CD4-positive, CD25-positive, alpha-beta regulatory T cell (primary cell): ENCODE measurements at regions not wholly inside any gene's neighbourhood (a gene's known extent, or its start where the extent isn't known, plus 50 kb on each side); places are given as distances from the start of the nearest gene placed in this dataset.
"Not testable (repeated sequence)": the region's sequence is repeated elsewhere in the genome, so short reads cannot be mapped to it uniquely, and the experiment has no call there.

ENCODE experiments used
- ATAC-seq, 2 donors: fragments of 150-1000 bp; cut with Tn5 transposase; one replicate each; pipeline ENCODE4 v1.10.0; 2021; ENCODE audit warnings: low read depth in 2 of 2, moderate number of reproducible peaks in 2 of 2, moderate library complexity in 1 of 2
- DNase-seq, 3 donors: peaks; one replicate each; pipeline versions ENCODE4 v3.0.0 to v3.0.0-alpha.2; 2012 to 2022; ENCODE audit warnings: mixed read lengths in 1 of 3
- H3K27ac ChIP-seq: one replicate; pipeline ENCODE4 v1.7.0; 2013; ENCODE audit warnings: mild to moderate bottlenecking, low read length; ENCODE audit not compliant: insufficient read depth, poor library complexity, severe bottlenecking
- H3K27me3 ChIP-seq: one replicate; pipeline ENCODE4 v1.7.0; 2013; ENCODE audit warnings: low read length; ENCODE audit not compliant: control insufficient read depth, insufficient read depth
- H3K36me3 ChIP-seq: one replicate; pipeline ENCODE4 v1.7.0; 2013; ENCODE audit warnings: mild to moderate bottlenecking, low read length, moderate library complexity; ENCODE audit not compliant: control insufficient read depth, insufficient read depth
- H3K4me1 ChIP-seq: 2 replicates; pipeline ENCODE4 v1.7.0; 2013; ENCODE audit warnings: mild to moderate bottlenecking, low read length; ENCODE audit not compliant: insufficient read depth, control insufficient read depth, poor library complexity, severe bottlenecking
- H3K4me3 ChIP-seq: one replicate; pipeline ENCODE4 v1.7.0; 2013; ENCODE audit warnings: low read depth, mild to moderate bottlenecking, low read length, moderate library complexity
- H3K9me3 ChIP-seq, 2 experiments: 1 replicate in 1 of 2; 2 replicates in 1 of 2; pipeline ENCODE4 v1.7.0; 2013; ENCODE audit warnings: low read length in 2 of 2, mild to moderate bottlenecking in 1 of 2, moderate library complexity in 1 of 2; ENCODE audit not compliant: control insufficient read depth in 2 of 2
- H3K27ac Mint-ChIP-seq, 3 donors: one replicate each; pipeline ENCODE4 v1.8.0; 2020 to 2022; ENCODE audit warnings: mild to moderate bottlenecking in 3 of 3, mixed read lengths in 3 of 3, moderate library complexity in 2 of 3
- H3K27me3 Mint-ChIP-seq: one replicate; pipeline ENCODE4 v1.8.0; 2022; ENCODE audit warnings: mild to moderate bottlenecking, mixed read lengths
- H3K36me3 Mint-ChIP-seq: one replicate; pipeline ENCODE4 v1.8.0; 2020; ENCODE audit warnings: mixed read lengths
- H3K4me1 Mint-ChIP-seq, 4 donors: one replicate each; pipeline ENCODE4 v1.8.0; 2020 to 2022; ENCODE audit warnings: mixed read lengths in 4 of 4, mild to moderate bottlenecking in 1 of 4
- H3K4me3 Mint-ChIP-seq, 4 donors: one replicate each; pipeline ENCODE4 v1.8.0; 2020 to 2022; ENCODE audit warnings: mild to moderate bottlenecking in 4 of 4, mixed read lengths in 4 of 4, moderate library complexity in 3 of 4
- H3K9me3 Mint-ChIP-seq, 7 donors: one replicate each; pipeline ENCODE4 v1.8.0; 2020 to 2022; ENCODE audit warnings: mixed read lengths in 7 of 7, mild to moderate bottlenecking in 3 of 7, moderate library complexity in 2 of 7

- H3K36me3 ChIP-seq, DNase-seq, H3K36me3 Mint-ChIP-seq, H3K9me3 Mint-ChIP-seq, H3K4me1 ChIP-seq, H3K9me3 ChIP-seq, H3K27me3 Mint-ChIP-seq, H3K4me1 Mint-ChIP-seq, H3K27ac Mint-ChIP-seq, H3K27me3 ChIP-seq, ATAC-seq, H3K4me3 Mint-ChIP-seq, H3K4me3 ChIP-seq, H3K27ac ChIP-seq: not testable (repeated sequence)
Measured at GRCh38 chr9:39018107-39018506, 269.9 kb downstream of the CNTNAP3 start.

- not testable (repeated sequence) for H3K36me3 Mint-ChIP-seq, H3K9me3 ChIP-seq, ATAC-seq, H3K27ac ChIP-seq, H3K4me3 Mint-ChIP-seq, H3K4me3 ChIP-seq, H3K36me3 ChIP-seq, H3K4me1 Mint-ChIP-seq, H3K9me3 Mint-ChIP-seq, H3K27me3 ChIP-seq, H3K27me3 Mint-ChIP-seq, DNase-seq, H3K4me1 ChIP-seq, H3K27ac Mint-ChIP-seq
Measured at GRCh38 chr9:39015178-39015577, 272.8 kb downstream of the CNTNAP3 start.

- not testable (repeated sequence) for H3K27me3 ChIP-seq, DNase-seq, H3K4me1 ChIP-seq, H3K9me3 Mint-ChIP-seq, H3K27ac ChIP-seq, H3K36me3 Mint-ChIP-seq, H3K9me3 ChIP-seq, H3K4me1 Mint-ChIP-seq, H3K36me3 ChIP-seq, H3K27ac Mint-ChIP-seq, H3K4me3 ChIP-seq, ATAC-seq, H3K4me3 Mint-ChIP-seq, H3K27me3 Mint-ChIP-seq
Measured at GRCh38 chr9:39014805-39015123, 273.2 kb downstream of the CNTNAP3 start.

- H3K36me3 ChIP-seq, H3K27ac Mint-ChIP-seq, H3K9me3 ChIP-seq, DNase-seq, H3K27ac ChIP-seq, H3K27me3 Mint-ChIP-seq, H3K4me3 Mint-ChIP-seq, H3K9me3 Mint-ChIP-seq, H3K4me1 ChIP-seq, H3K27me3 ChIP-seq, H3K4me1 Mint-ChIP-seq, H3K36me3 Mint-ChIP-seq, H3K4me3 ChIP-seq: not testable (repeated sequence)
- peak in 1 of 2 donors; percentile 27 for ATAC-seq
Measured at GRCh38 chr9:39014096-39014804, 273.7 kb downstream of the CNTNAP3 start.

- not testable (repeated sequence) for H3K4me1 Mint-ChIP-seq, H3K4me3 Mint-ChIP-seq, H3K4me1 ChIP-seq, H3K27ac ChIP-seq, H3K27ac Mint-ChIP-seq, H3K9me3 Mint-ChIP-seq, H3K36me3 Mint-ChIP-seq, H3K9me3 ChIP-seq, ATAC-seq, H3K27me3 Mint-ChIP-seq, DNase-seq, H3K4me3 ChIP-seq, H3K36me3 ChIP-seq, H3K27me3 ChIP-seq
Measured at GRCh38 chr9:39009743-39010142, 278.2 kb downstream of the CNTNAP3 start.

- DNase-seq, H3K27ac Mint-ChIP-seq, H3K4me3 ChIP-seq, H3K27ac ChIP-seq, H3K9me3 Mint-ChIP-seq, H3K4me3 Mint-ChIP-seq, H3K36me3 ChIP-seq, H3K4me1 Mint-ChIP-seq, H3K36me3 Mint-ChIP-seq, H3K4me1 ChIP-seq, H3K27me3 ChIP-seq, ATAC-seq, H3K27me3 Mint-ChIP-seq, H3K9me3 ChIP-seq: not testable (repeated sequence)
Measured at GRCh38 chr9:39009343-39009742, 278.6 kb downstream of the CNTNAP3 start.

GRCh38 chr9:39008907-39009306 is 279.1 kb downstream of the CNTNAP3 start:
- not testable (repeated sequence) for ATAC-seq, H3K27ac Mint-ChIP-seq, H3K9me3 Mint-ChIP-seq, H3K27ac ChIP-seq, H3K27me3 ChIP-seq, DNase-seq, H3K36me3 Mint-ChIP-seq, H3K4me3 ChIP-seq, H3K36me3 ChIP-seq, H3K4me1 Mint-ChIP-seq, H3K9me3 ChIP-seq, H3K27me3 Mint-ChIP-seq, H3K4me3 Mint-ChIP-seq, H3K4me1 ChIP-seq

- not testable (repeated sequence) for ATAC-seq
Measured at GRCh38 chr9:39005736-39006135, 282.2 kb downstream of the CNTNAP3 start.

More at GRCh38 chr9:39005736-39006135, 282.2 kb downstream of the CNTNAP3 start:
- H3K4me1 Mint-ChIP-seq, H3K27me3 Mint-ChIP-seq, H3K27me3 ChIP-seq, H3K36me3 Mint-ChIP-seq, H3K27ac Mint-ChIP-seq, H3K9me3 Mint-ChIP-seq, H3K36me3 ChIP-seq, H3K27ac ChIP-seq, DNase-seq, H3K4me3 ChIP-seq, H3K4me3 Mint-ChIP-seq, H3K9me3 ChIP-seq, H3K4me1 ChIP-seq: not testable (repeated sequence)
